PC-3 (cell line): ENCODE measurements at regions not wholly inside any gene's neighbourhood (a gene's known extent, or its start where the extent isn't known, plus 50 kb on each side); places are given as distances from the start of the nearest gene placed in this dataset.

Experiments
- ATAC-seq: fragments of 200-7000 bp; cut with Tn5 transposase; 2 replicates; pipeline ENCODE4 v1.9.1; 2020; ENCODE audit warnings: mild to moderate bottlenecking, moderate library complexity
- BruUV-seq: library from RNA; stranded (reverse); fragments of 400-500 nt; replicated peaks from 2 replicates; lab custom pipeline; 2021; lab: Mats Ljungman, UMichigan
- CTCF ChIA-PET: fragments of 300-600 bp; sonication (Branson Sonifier 250); formaldehyde crosslinking; loops from one replicate; lab custom pipeline; 2022; ENCODE audit warnings: antibody characterized with exemption; lab: Charles Lee
- POLR2A ChIA-PET: fragments of 300-600 bp; sonication (Branson Sonifier 250); formaldehyde crosslinking; loops from one replicate; lab custom pipeline; 2022; ENCODE audit warnings: antibody characterized with exemption; ENCODE audit not compliant: unreplicated experiment; lab: Charles Lee
- DNase-seq: peaks from one replicate; pipeline ENCODE4 v3.0.0-alpha.2; 2015
- H2AFZ ChIP-seq: fragments of 300-600 bp; sonication (generic); 2 replicates; pipeline ENCODE4 v1.6.0; 2016; ENCODE audit warnings: antibody characterized with exemption, low read length
- H3F3A ChIP-seq: fragments of 300-600 bp; sonication (generic); one replicate; pipeline ENCODE4 v1.6.0; 2017; ENCODE audit warnings: antibody characterized with exemption, low read length, control low read depth, mild to moderate bottlenecking; ENCODE audit not compliant: unreplicated experiment
- H3K27ac ChIP-seq: fragments of 300-600 bp; sonication (generic); 2 replicates; pipeline ENCODE4 v1.5.1; 2016; ENCODE audit warnings: mild to moderate bottlenecking, low read length
- H3K27me3 ChIP-seq: fragments of 300-600 bp; sonication (generic); 2 replicates; pipeline ENCODE4 v1.6.1; 2016; ENCODE audit warnings: low read length, mixed read lengths
- H3K36me3 ChIP-seq: fragments of 300-600 bp; sonication (generic); 2 replicates; pipeline ENCODE4 v1.6.1; 2016; ENCODE audit warnings: low read depth, mixed run types, low read length, mixed read lengths
- H3K4me1 ChIP-seq: fragments of 300-600 bp; sonication (generic); 2 replicates; pipeline ENCODE4 v1.5.1; 2016; ENCODE audit warnings: low read length; ENCODE audit not compliant: insufficient read depth
- H3K4me2 ChIP-seq: fragments of 300-600 bp; sonication (generic); 2 replicates; pipeline ENCODE4 v1.6.0; 2016; ENCODE audit warnings: low read length
- H3K4me3 ChIP-seq: fragments of 300-600 bp; sonication (generic); 2 replicates; pipeline ENCODE4 v1.5.1; 2016; ENCODE audit warnings: mild to moderate bottlenecking, low read length, mixed read lengths
- H3K79me2 ChIP-seq: fragments of 300-600 bp; sonication (generic); 2 replicates; pipeline ENCODE4 v1.6.1; 2017; ENCODE audit warnings: low read length, mixed read lengths
- H3K9ac ChIP-seq: fragments of 300-600 bp; sonication (generic); 2 replicates; pipeline ENCODE4 v1.6.0; 2016; ENCODE audit warnings: mild to moderate bottlenecking, low read length
- H3K9me2 ChIP-seq: fragments of 300-600 bp; sonication (generic); replicated peaks from 2 replicates; pipeline ENCODE4 v1.6.1; 2016; ENCODE audit warnings: mixed run types, low read length, mixed read lengths
- H3K9me3 ChIP-seq: fragments of 300-600 bp; sonication (generic); 2 replicates; pipeline ENCODE4 v1.6.1; 2016; ENCODE audit warnings: low read length, mixed read lengths
- H4K20me1 ChIP-seq: fragments of 300-600 bp; sonication (generic); 2 replicates; pipeline ENCODE4 v1.6.1; 2016; ENCODE audit warnings: low read length, mixed read lengths
- CTCF ChIP-seq: fragments of 300-600 bp; sonication (generic); conservative IDR thresholded peaks from 2 replicates; pipeline ENCODE4 v1.5.1; 2017; ENCODE audit warnings: antibody characterized with exemption, low read depth, mild to moderate bottlenecking, low read length
- EZH2 ChIP-seq: fragments of 300-600 bp; sonication (generic); IDR thresholded peaks from one replicate; pipeline ENCODE4 v1.6.1; 2017; ENCODE audit warnings: antibody characterized with exemption, mild to moderate bottlenecking, low read length; ENCODE audit not compliant: unreplicated experiment
- EZH2phosphoT487 ChIP-seq: fragments of 300-600 bp; sonication (generic); IDR thresholded peaks from 2 replicates; pipeline ENCODE4 v1.6.1; 2018; ENCODE audit warnings: mild to moderate bottlenecking, antibody characterized with exemption, low read length, borderline replicate concordance
- intact Hi-C: fragments of 100-400 bp; cut with micrococcal nuclease; formaldehyde crosslinking; loops from 2 replicates; pipeline ENCODE4 v1.9.0; 2023

- H3K4me1 ChIP-seq: no peaks in the 10 kb centered on the region
- no peaks in the 10 kb centered on the region for H3K79me2 ChIP-seq
- no peaks in the 10 kb centered on the region for H3K36me3 ChIP-seq
- no peak overlapping the region for H3K9ac ChIP-seq
- no peak overlapping the region for H2AFZ ChIP-seq
- peaks cover 34% of the 10 kb centered on the region for H3K27me3 ChIP-seq
- DNase-seq (no peak), ATAC-seq (no peak)
- intact Hi-C loops: no loop called here
- H3K4me3 ChIP-seq: no peak overlapping the region
- H3K9me2 ChIP-seq: no peaks in the 10 kb centered on the region
- CTCF ChIA-PET: no interaction called here
- TF ChIP-seq CTCF (no peak), EZH2 (no peak), EZH2phosphoT487 (no peak)
- H4K20me1 ChIP-seq: no peaks in the 10 kb centered on the region
- H3K27ac ChIP-seq: no peak overlapping the region
- H3K4me2 ChIP-seq: no peak overlapping the region
- BruUV-seq: no TSS peak
- H3K9me3 ChIP-seq: 0 out of 2 replicates have a peak, but pooled peaks cover 2% of the 10 kb centered on the region
- no peaks in the 10 kb centered on the region for H3F3A ChIP-seq
- POLR2A ChIA-PET: no interaction called here
Observed at GRCh38 chr2:239871481-239872435, 153.4 kb downstream of the NDUFA10 start.

GRCh38 chr2:239870863-239871262 is 154.3 kb downstream of the NDUFA10 start:
- Histone ChIP-seq H3K9me2 (no peaks in the 10 kb centered on the region), H3K4me2 (no peak overlapping the region), H3K36me3 (no peaks in the 10 kb centered on the region), H4K20me1 (no peaks in the 10 kb centered on the region), H2AFZ (no peak overlapping the region), H3K4me1 (no peaks in the 10 kb centered on the region), H3K79me2 (no peaks in the 10 kb centered on the region), H3K27me3 (peaks cover 26% of the 10 kb centered on the region), H3K9me3 (peaks cover 7% of the 10 kb centered on the region; the same call in 1 of the 2 replicates), H3K27ac (no peak overlapping the region), H3K4me3 (no peak overlapping the region), H3F3A (no peaks in the 10 kb centered on the region), H3K9ac (no peak overlapping the region)
- BruUV-seq: no TSS peak
- intact Hi-C loops: no loop called here
- no peak for DNase-seq
- TF ChIP-seq CTCF: no peak
- TF ChIP-seq EZH2phosphoT487: no peak
- TF ChIP-seq EZH2: no peak
- ChIA-PET POLR2A (no interaction called here), CTCF (no interaction called here)
- no peak for ATAC-seq

DNA sequence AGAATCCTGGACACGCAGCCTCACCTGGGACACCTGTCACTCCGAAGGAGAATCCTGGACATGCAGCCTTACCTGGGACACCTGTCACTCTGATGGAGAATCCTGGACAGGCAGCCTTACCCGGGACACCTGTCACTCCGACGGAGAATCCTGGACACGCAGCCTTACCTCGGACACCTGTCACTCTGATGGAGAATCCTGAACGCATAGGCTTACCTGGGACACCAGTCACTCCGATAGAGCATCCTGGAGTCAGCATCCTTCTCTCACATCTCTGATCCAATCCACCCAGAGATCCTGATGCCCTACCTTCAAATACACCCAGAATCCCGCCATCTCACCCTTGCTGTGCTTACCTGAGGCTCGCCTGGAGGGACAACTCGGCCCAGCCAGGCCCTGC is 154.9 kb downstream of the NDUFA10 start:
- intact Hi-C loops: no loop called here
- Histone ChIP-seq H3K27me3 (peaks cover 25% of the 10 kb centered on the region), H3F3A (no peaks in the 10 kb centered on the region), H4K20me1 (no peaks in the 10 kb centered on the region), H3K4me2 (no peak overlapping the region), H2AFZ (no peak overlapping the region), H3K27ac (no peak overlapping the region), H3K9me2 (no peaks in the 10 kb centered on the region), H3K4me3 (no peak overlapping the region), H3K36me3 (no peaks in the 10 kb centered on the region), H3K79me2 (no peaks in the 10 kb centered on the region), H3K9me3 (peaks cover 7% of the 10 kb centered on the region; the same call in 1 of the 2 replicates), H3K9ac (no peak overlapping the region), H3K4me1 (no peaks in the 10 kb centered on the region)
- BruUV-seq: no TSS peak
- no peak for DNase-seq
- TF ChIP-seq EZH2: no peak
- TF ChIP-seq CTCF: no peak
- TF ChIP-seq EZH2phosphoT487: no peak
- POLR2A ChIA-PET: no interaction called here
- CTCF ChIA-PET: no interaction called here
- no peak for ATAC-seq
